ENCODE measurements at regions not wholly inside any gene's neighbourhood (a gene's known extent, or its start where the extent isn't known, plus 50 kb on each side); places are given as distances from the start of the nearest gene placed in this dataset.

DNA sequence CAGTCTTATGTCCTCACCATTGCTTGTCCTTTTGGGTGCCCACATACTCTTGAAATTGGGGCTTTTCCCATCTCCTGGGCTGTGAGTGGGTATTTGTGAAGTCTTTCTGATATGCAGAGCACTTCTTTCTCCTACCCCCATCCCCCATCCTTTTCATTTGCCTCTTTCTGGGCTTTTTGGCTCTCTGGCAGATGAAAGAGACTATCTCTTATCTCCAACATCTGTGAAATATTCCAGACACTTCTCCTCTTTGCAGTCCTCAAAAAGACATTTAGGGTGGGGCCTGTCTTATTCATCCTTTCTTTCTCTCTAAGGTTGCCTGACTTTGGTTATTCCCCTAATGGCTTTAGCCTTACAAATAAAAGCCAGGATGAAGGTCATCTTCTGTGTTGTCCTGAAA, 462.2 kb upstream of the MKI67 start:
- TF ChIP-seq, protein P1, sequence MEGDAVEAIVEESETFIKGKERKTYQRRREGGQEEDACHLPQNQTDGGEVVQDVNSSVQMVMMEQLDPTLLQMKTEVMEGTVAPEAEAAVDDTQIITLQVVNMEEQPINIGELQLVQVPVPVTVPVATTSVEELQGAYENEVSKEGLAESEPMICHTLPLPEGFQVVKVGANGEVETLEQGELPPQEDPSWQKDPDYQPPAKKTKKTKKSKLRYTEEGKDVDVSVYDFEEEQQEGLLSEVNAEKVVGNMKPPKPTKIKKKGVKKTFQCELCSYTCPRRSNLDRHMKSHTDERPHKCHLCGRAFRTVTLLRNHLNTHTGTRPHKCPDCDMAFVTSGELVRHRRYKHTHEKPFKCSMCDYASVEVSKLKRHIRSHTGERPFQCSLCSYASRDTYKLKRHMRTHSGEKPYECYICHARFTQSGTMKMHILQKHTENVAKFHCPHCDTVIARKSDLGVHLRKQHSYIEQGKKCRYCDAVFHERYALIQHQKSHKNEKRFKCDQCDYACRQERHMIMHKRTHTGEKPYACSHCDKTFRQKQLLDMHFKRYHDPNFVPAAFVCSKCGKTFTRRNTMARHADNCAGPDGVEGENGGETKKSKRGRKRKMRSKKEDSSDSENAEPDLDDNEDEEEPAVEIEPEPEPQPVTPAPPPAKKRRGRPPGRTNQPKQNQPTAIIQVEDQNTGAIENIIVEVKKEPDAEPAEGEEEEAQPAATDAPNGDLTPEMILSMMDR (IDR thresholded peaks at IDR 0.05), result no peak
- TF ChIP-seq POLR2A (IDR thresholded peaks at IDR 0.05), result no peak
- intact Hi-C loops (cut with DNase I; ENCODE audit: low total_unique reads), result no loop called here
- DNase-seq (ENCODE audit: low spot score in 2 of 2), result no peak
- H3K4me3 ChIP-seq (ENCODE audit: low read depth, poor library complexity, severe bottlenecking), result no peak overlapping the region

DNA sequence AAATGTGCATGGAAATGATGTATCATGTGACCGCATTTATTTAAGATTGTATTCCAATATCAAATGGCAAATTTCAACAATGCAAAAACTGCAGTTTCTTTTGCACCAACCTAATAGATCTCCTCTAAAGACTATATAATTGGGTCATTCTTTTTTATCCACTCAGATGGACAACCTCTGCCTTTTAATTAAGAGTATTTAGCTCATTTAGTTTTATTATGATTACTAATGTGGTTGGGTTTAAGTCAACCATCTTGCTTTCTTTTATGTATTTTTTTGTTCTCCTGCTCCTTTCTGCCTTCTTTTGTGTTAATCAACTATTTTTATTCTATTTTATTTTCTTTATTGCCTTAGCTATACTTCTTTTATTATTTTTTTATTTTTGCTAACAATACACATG, 468.5 kb upstream of the MKI67 start:
- DNase-seq (ENCODE audit: low spot score in 2 of 2), result no peak
- TF ChIP-seq, protein P1 (IDR thresholded peaks at IDR 0.05), result no peak
- TF ChIP-seq POLR2A (IDR thresholded peaks at IDR 0.05), result no peak
- intact Hi-C loops (cut with DNase I; ENCODE audit: low total_unique reads), result no loop called here
- H3K4me3 ChIP-seq (ENCODE audit: low read depth, poor library complexity, severe bottlenecking), result no peak overlapping the region
- 95 to 100% methylated on average over 1 of the region's 1 CpG for WGBS, 2 donors

DNA sequence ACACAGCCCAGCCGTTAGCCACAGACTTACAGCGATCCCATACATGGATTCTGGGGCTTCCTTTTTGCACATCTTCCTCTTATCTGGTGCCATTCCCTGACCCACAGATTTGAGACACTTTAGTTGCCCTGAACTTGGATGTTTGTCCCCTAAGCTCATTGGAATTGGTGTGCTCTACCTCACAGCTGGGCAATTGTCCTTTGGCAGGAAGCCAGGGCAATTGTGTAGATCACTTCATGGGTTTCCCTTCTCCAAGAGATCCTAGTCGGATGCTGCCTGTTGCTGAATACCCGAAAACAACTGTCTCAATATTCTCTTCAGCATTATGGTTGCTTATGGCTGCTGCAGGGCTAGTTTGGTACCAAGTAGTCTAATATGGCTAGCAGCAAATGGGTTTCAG, 470.7 kb upstream of the MKI67 start:
- WGBS, 2 donors, result 87 to 93% methylated on average over 4 of the region's 4 CpGs
- no peak overlapping the region for H3K4me3 ChIP-seq (ENCODE audit: low read depth, poor library complexity, severe bottlenecking)
- DNase-seq (ENCODE audit: low spot score in 2 of 2), result no peak
- intact Hi-C loops (cut with DNase I; ENCODE audit: low total_unique reads), result no loop called here
- TF ChIP-seq, protein P1 (IDR thresholded peaks at IDR 0.05), result no peak

DNA sequence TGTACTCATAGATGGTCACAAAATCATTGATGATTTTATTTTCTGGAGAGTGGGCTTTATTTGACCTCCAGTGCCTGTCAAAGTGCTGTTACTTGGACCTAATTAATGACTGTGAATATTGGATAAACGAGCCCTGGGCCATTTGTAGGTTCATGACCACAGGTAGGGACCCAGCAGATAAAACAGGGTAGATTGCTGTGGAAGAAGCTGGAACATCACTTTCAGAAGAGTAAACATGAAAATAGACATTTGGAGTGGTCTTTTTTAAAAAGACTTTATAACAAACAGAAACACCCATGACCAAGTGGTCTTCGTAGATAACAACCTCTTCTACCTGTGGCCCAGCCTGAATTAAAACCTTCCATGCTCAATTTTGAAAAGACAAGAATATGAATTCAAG, 472.8 kb upstream of the MKI67 start:
- intact Hi-C loops (cut with DNase I; ENCODE audit: low total_unique reads), result no loop called here
- no peak for DNase-seq (ENCODE audit: low spot score in 2 of 2)
- TF ChIP-seq POLR2A (IDR thresholded peaks at IDR 0.05), result no peak
- TF ChIP-seq, protein P1 (IDR thresholded peaks at IDR 0.05), result no peak
- 86 to 91% methylated on average over 2 of the region's 2 CpGs for WGBS, 2 donors
- H3K4me3 ChIP-seq (ENCODE audit: low read depth, poor library complexity, severe bottlenecking), result no peak overlapping the region

DNA sequence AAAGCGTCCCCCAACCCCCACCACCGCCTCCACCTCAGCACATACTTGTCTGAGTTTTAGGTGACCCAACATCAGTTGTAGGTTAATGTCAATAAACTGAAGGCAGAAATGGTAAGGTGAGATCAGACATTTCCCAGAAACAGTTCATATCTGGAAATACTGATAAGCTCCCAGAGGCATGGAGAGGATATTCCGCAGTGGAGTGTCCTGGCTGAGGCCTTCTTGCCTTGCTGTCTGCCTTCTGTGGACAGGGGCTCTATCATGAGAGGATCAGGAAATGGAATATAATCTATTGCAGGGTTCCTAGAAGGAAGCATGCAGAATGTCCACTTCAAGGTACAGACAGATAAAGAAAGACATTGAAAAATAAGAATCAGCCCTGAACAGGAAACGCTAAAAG, 473.3 kb upstream of the MKI67 start:
- intact Hi-C loops (cut with DNase I; ENCODE audit: low total_unique reads), result no loop called here
- WGBS, 2 donors, result 92 to 93% methylated on average over 4 of the region's 4 CpGs
- no peak overlapping the region for H3K4me3 ChIP-seq (ENCODE audit: low read depth, poor library complexity, severe bottlenecking)
- no peak for TF ChIP-seq POLR2A (IDR thresholded peaks at IDR 0.05)
- TF ChIP-seq, protein P1 (IDR thresholded peaks at IDR 0.05), result no peak
- DNase-seq (ENCODE audit: low spot score in 2 of 2), result no peak

DNA sequence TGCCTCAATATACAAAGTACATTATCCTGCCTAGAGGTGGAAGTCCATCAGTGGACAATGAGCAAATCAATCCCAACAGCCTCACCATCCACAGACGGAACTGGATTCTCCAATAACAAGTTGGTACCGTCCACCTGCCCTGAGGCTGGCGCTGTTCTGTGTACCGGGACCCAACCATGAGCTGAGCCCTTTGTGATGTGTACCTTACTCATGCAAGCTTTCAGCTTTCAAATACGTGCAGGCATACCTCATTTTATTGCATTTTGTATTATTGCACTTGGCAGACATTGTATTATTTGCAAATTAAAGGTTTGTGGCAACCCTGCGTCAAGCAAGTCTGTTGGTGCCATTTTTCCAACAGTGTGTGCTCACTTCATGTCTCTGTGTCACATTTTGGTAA, 476.0 kb upstream of the MKI67 start:
- H3K4me3 ChIP-seq (ENCODE audit: low read depth, poor library complexity, severe bottlenecking), result no peak overlapping the region
- no peak for TF ChIP-seq POLR2A (IDR thresholded peaks at IDR 0.05)
- TF ChIP-seq, protein P1 (IDR thresholded peaks at IDR 0.05), result no peak
- intact Hi-C loops (cut with DNase I; ENCODE audit: low total_unique reads), result no loop called here
- no peak for DNase-seq (ENCODE audit: low spot score in 2 of 2)
- 89 to 93% methylated on average over 6 of the region's 6 CpGs for WGBS, 2 donors

All from lower leg skin (tissue), 4 donors.